HepG2 (cell line): ENCODE measurements at regions not wholly inside any gene's neighbourhood (a gene's known extent, or its start where the extent isn't known, plus 50 kb on each side); places are given as distances from the start of the nearest gene placed in this dataset.

ENCODE experiments used
- ATAC-seq: fragments of 200-7000 bp; cut with Tn5 transposase; 3 replicates; pipeline ENCODE4 v1.9.1; 2020; ENCODE audit warnings: mild to moderate bottlenecking, moderate library complexity
- BruUV-seq: library from RNA; stranded (reverse); fragments of 400-500 nt; replicated peaks from 2 replicates; lab custom pipeline; 2021; lab: Mats Ljungman, UMichigan
- CTCF ChIA-PET: fragments of 300-600 bp; formaldehyde crosslinking; extraction: SDS; loops from one replicate; lab custom pipeline; 2021; ENCODE audit warnings: low total read pairs, inconsistent platforms, low intra/inter-chr PET ratio; lab: Yijun Ruan, JAX
- POLR2A ChIA-PET: fragments of 350-600 bp; sonication (Branson Sonifier 250); formaldehyde crosslinking; loops from one replicate; lab custom pipeline; 2020; ENCODE audit warnings: antibody characterized with exemption, inconsistent platforms; lab: Yijun Ruan, JAX
- DNase-seq: peaks from one replicate; pipeline ENCODE4 v3.0.0-alpha.2; 2015; ENCODE audit warnings: low spot score
- FAIRE-seq: peaks from 3 replicates; lab custom pipeline; 2011; peaks lifted over from hg19 to GRCh38; lab: Jason Lieb, UNC
- H2AFZ ChIP-seq: one replicate; pipeline ENCODE4 v1.6.1; 2011; ENCODE audit warnings: low read length, inconsistent platforms
- H3K27ac ChIP-seq: fragments of 300-600 bp; 3 replicates; pipeline ENCODE4 v1.8.0; 2011; ENCODE audit warnings: mixed run types, mild to moderate bottlenecking, mixed read lengths, low read length, inconsistent platforms; ENCODE audit not compliant: insufficient read depth; ENCODE audit errors: extremely low read length
- H3K27me3 ChIP-seq, 2 experiments: fragments of 200-600 bp in 1 of 2; 2 replicates in 1 of 2; 3 replicates in 1 of 2; pipeline versions ENCODE4 v1.6.0 to v1.8.0; 2011; ENCODE audit warnings: low read length in 2 of 2, mild to moderate bottlenecking in 2 of 2, moderate library complexity in 2 of 2, inconsistent platforms in 1 of 2; ENCODE audit not compliant: insufficient read depth in 2 of 2, control insufficient read depth in 1 of 2
- H3K36me3 ChIP-seq, 2 experiments: fragments of 200-600 bp in 1 of 2; replicated peaks in 1 of 2; 2 replicates in 1 of 2; 3 replicates in 1 of 2; pipeline versions ENCODE4 v1.5.1 to v1.8.0; 2011; ENCODE audit warnings: low read length in 2 of 2, inconsistent platforms in 1 of 2; ENCODE audit not compliant: insufficient read depth in 2 of 2, control insufficient read depth in 1 of 2
- H3K4me1 ChIP-seq: 2 replicates; pipeline ENCODE4 v1.5.1; 2012; ENCODE audit warnings: low read length, inconsistent platforms; ENCODE audit not compliant: insufficient read depth
- H3K4me2 ChIP-seq: 2 replicates; pipeline ENCODE4 v1.6.0; 2011; ENCODE audit warnings: low read depth, low read length, inconsistent platforms
- H3K4me3 ChIP-seq, 3 experiments: fragments of 200-600 bp in 1 of 3; sonication (generic), shearing (Covaris generic) in 1 of 3; replicated peaks in 1 of 3; 2 replicates each; pipeline ENCODE4 v1.5.1; 2011 to 2016; ENCODE audit warnings: low read length in 3 of 3, inconsistent platforms in 2 of 3, low read depth in 2 of 3, mild to moderate bottlenecking in 2 of 3, control low read depth in 1 of 3, mixed read lengths in 1 of 3; ENCODE audit not compliant: insufficient read depth in 1 of 3
- H3K79me2 ChIP-seq: one replicate; pipeline ENCODE4 v1.6.1; 2011; ENCODE audit warnings: low read length, inconsistent platforms; ENCODE audit not compliant: insufficient read depth
- H3K9ac ChIP-seq: 2 replicates; pipeline ENCODE4 v1.6.0; 2011; ENCODE audit warnings: mild to moderate bottlenecking, low read depth, low read length, inconsistent platforms; ENCODE audit not compliant: insufficient read depth
- H3K9me3 ChIP-seq: 2 replicates; pipeline ENCODE4 v1.5.1; 2012; ENCODE audit warnings: mild to moderate bottlenecking, low read length
- H4K20me1 ChIP-seq: 2 replicates; pipeline ENCODE4 v1.6.0; 2011; ENCODE audit warnings: inconsistent platforms, mild to moderate bottlenecking, low read length, moderate library complexity; ENCODE audit not compliant: insufficient read depth
- ERF ChIP-seq: IDR thresholded peaks from 2 replicates; pipeline ENCODE4 v1.6.1; 2018; ENCODE audit warnings: missing biosample characterization, missing genetic modification reagents
- SP5 ChIP-seq: IDR thresholded peaks from 2 replicates; pipeline ENCODE4 v1.6.1; 2016; ENCODE audit warnings: low read depth, borderline replicate concordance
- WGBS: methylation state at CpG from one replicate; pipeline ENCODE4 v1.1.6; 2017; ENCODE audit warnings: low lambda C conversion rate; 5-methylcytosine and 5-hydroxymethylcytosine counted together
- in situ Hi-C: cut with HindIII; loops from 2 replicates; pipeline ENCODE4 v1.10.0; 2017; ENCODE audit warnings: low pct_unique_long_range_greater_than_20kb; ENCODE audit not compliant: extremely low pct_ligation_motif_present
- intact Hi-C: fragments of 100-400 bp; cut with micrococcal nuclease; formaldehyde crosslinking; loops from one replicate; pipeline ENCODE4 v1.10.0; 2022; ENCODE audit not compliant: unreplicated experiment
- TF ChIP-seq, protein P1 (sequence below): sonication (generic); formaldehyde crosslinking; IDR thresholded peaks from 2 replicates; pipeline ENCODE4 v1.5.1; 2020; ENCODE audit warnings: mild to moderate bottlenecking, missing genetic modification reagents, borderline replicate concordance

DNA sequence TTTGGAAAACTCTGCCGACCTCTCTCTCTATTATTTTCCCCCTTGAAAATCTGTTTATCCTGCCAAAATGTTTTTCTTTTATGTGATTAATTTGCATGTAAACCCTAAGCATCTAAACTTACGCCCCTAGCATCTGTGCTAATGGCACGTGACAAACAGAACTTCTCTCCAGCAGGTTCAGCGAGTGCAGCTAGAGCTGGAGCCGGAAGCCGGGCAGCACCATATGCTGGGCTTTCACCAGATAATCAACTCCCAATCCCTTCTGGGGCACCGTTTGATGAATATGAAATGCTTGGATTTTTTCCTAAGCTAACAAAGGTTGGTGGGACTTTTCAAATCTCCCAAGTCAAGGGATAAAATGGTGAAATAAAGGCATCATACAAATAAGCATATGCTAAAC lies 667.5 kb upstream of the TMEM132C start:
- no peak overlapping the region for H3K27ac ChIP-seq
- no peak for TF ChIP-seq ERF (CRISPR knock-in tag)
- TF ChIP-seq, protein P1, sequence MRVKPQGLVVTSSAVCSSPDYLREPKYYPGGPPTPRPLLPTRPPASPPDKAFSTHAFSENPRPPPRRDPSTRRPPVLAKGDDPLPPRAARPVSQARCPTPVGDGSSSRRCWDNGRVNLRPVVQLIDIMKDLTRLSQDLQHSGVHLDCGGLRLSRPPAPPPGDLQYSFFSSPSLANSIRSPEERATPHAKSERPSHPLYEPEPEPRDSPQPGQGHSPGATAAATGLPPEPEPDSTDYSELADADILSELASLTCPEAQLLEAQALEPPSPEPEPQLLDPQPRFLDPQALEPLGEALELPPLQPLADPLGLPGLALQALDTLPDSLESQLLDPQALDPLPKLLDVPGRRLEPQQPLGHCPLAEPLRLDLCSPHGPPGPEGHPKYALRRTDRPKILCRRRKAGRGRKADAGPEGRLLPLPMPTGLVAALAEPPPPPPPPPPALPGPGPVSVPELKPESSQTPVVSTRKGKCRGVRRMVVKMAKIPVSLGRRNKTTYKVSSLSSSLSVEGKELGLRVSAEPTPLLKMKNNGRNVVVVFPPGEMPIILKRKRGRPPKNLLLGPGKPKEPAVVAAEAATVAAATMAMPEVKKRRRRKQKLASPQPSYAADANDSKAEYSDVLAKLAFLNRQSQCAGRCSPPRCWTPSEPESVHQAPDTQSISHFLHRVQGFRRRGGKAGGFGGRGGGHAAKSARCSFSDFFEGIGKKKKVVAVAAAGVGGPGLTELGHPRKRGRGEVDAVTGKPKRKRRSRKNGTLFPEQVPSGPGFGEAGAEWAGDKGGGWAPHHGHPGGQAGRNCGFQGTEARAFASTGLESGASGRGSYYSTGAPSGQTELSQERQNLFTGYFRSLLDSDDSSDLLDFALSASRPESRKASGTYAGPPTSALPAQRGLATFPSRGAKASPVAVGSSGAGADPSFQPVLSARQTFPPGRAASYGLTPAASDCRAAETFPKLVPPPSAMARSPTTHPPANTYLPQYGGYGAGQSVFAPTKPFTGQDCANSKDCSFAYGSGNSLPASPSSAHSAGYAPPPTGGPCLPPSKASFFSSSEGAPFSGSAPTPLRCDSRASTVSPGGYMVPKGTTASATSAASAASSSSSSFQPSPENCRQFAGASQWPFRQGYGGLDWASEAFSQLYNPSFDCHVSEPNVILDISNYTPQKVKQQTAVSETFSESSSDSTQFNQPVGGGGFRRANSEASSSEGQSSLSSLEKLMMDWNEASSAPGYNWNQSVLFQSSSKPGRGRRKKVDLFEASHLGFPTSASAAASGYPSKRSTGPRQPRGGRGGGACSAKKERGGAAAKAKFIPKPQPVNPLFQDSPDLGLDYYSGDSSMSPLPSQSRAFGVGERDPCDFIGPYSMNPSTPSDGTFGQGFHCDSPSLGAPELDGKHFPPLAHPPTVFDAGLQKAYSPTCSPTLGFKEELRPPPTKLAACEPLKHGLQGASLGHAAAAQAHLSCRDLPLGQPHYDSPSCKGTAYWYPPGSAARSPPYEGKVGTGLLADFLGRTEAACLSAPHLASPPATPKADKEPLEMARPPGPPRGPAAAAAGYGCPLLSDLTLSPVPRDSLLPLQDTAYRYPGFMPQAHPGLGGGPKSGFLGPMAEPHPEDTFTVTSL (CRISPR knock-in tag), result no peak
- TF ChIP-seq SP5 (CRISPR knock-in tag), result no peak
- TF ChIP-seq, all 625 proteins: peak for 0
- BruUV-seq, result no TSS peak
- POLR2A ChIA-PET, result no interaction called here
- Histone ChIP-seq H4K20me1 (no peaks in the 10 kb centered on the region), H3K9ac (no peak overlapping the region), H3K79me2 (no peaks in the 10 kb centered on the region), H3K9me3 (peaks cover under 1% of the 10 kb centered on the region; the same call in 1 of the 2 replicates), H3K4me3 (no peak overlapping the region), H3K36me3 (no peaks in the 10 kb centered on the region), H3K4me2 (no peak overlapping the region), H3K4me1 (no peaks in the 10 kb centered on the region), H2AFZ (no peak overlapping the region), H3K27me3 (no peaks in the 10 kb centered on the region)
- WGBS, result 37% methylated on average over 7 of the region's 7 CpGs
- intact Hi-C loops (no loop called here), in situ Hi-C loops (no loop called here)
- CTCF ChIA-PET, result no interaction called here
- ATAC-seq (no peak), DNase-seq (no peak), FAIRE-seq (no peak)
